OCI-LY1 (cell line): ENCODE measurements at regions not wholly inside any gene's neighbourhood (a gene's known extent, or its start where the extent isn't known, plus 50 kb on each side); places are given as distances from the start of the nearest gene placed in this dataset.

Source experiments
- H2AFZ ChIP-seq: fragments of 200-600 bp; sonication (generic), shearing (Covaris generic); 2 replicates; pipeline ENCODE4 v1.6.0; 2014; ENCODE audit warnings: antibody characterized with exemption, mild to moderate bottlenecking, low read length
- H3F3A ChIP-seq: fragments of 200-600 bp; sonication (generic), shearing (Covaris generic); 2 replicates; pipeline ENCODE4 v1.6.0; 2014; ENCODE audit warnings: mild to moderate bottlenecking, antibody characterized with exemption, low read length, moderate library complexity; ENCODE audit not compliant: insufficient read depth
- H3K27ac ChIP-seq: fragments of 200-600 bp; sonication (generic); 2 replicates; pipeline ENCODE4 v1.5.1; 2014; ENCODE audit warnings: low read length, mixed run types, mild to moderate bottlenecking, low read depth; ENCODE audit not compliant: poor library complexity, severe bottlenecking
- H3K27me3 ChIP-seq: fragments of 200-600 bp; sonication (generic); 2 replicates; pipeline ENCODE4 v1.6.0; 2014; ENCODE audit warnings: antibody characterized with exemption, mild to moderate bottlenecking, low read length, moderate library complexity; ENCODE audit not compliant: insufficient read depth
- H3K36me3 ChIP-seq: fragments of 200-600 bp; sonication (generic); 2 replicates; pipeline ENCODE4 v1.6.1; 2014; ENCODE audit warnings: mild to moderate bottlenecking, antibody characterized with exemption, low read length, moderate library complexity, mixed read lengths; ENCODE audit not compliant: insufficient read depth
- H3K4me1 ChIP-seq: fragments of 200-600 bp; sonication (generic); 2 replicates; pipeline ENCODE4 v1.5.1; 2014; ENCODE audit warnings: mild to moderate bottlenecking, low read length, moderate library complexity; ENCODE audit not compliant: insufficient read depth, severe bottlenecking
- H3K4me2 ChIP-seq: fragments of 200-600 bp; sonication (generic), shearing (Covaris generic); 2 replicates; pipeline ENCODE4 v1.6.1; 2014; ENCODE audit warnings: low read length
- H3K4me3 ChIP-seq: fragments of 200-600 bp; sonication (generic); 2 replicates; pipeline ENCODE4 v1.5.1; 2014; ENCODE audit warnings: low read length, low read depth, mild to moderate bottlenecking, mixed read lengths; ENCODE audit not compliant: poor library complexity, severe bottlenecking
- H3K79me2 ChIP-seq: fragments of 200-600 bp; shearing (Covaris generic); 2 replicates; pipeline ENCODE4 v1.6.1; 2016; ENCODE audit warnings: mixed run types, low read length, mixed read lengths; ENCODE audit not compliant: insufficient read depth
- H3K9ac ChIP-seq: fragments of 200-600 bp; sonication (generic), shearing (Covaris generic); 2 replicates; pipeline ENCODE4 v1.6.1; 2014; ENCODE audit warnings: mild to moderate bottlenecking, low read length, mixed read lengths
- H3K9me2 ChIP-seq: fragments of 200-600 bp; sonication (generic), shearing (Covaris generic); 2 replicates; pipeline ENCODE4 v1.6.1; 2014; ENCODE audit warnings: low read depth, mild to moderate bottlenecking, low read length, mixed read lengths
- H3K9me3 ChIP-seq: fragments of 200-600 bp; shearing (Covaris generic); 2 replicates; pipeline ENCODE4 v1.6.1; 2014; ENCODE audit warnings: low read length, mixed read lengths
- H4K20me1 ChIP-seq: fragments of 200-600 bp; sonication (generic), shearing (Covaris generic); 2 replicates; pipeline ENCODE4 v1.6.0; 2016; ENCODE audit warnings: mild to moderate bottlenecking, low read length; ENCODE audit not compliant: insufficient read depth
- CTCF ChIP-seq: fragments of 200-600 bp; sonication (generic), shearing (Covaris generic); IDR thresholded peaks from 2 replicates; pipeline ENCODE4 v1.5.1; 2017; ENCODE audit warnings: mild to moderate bottlenecking, antibody characterized with exemption, low read length, moderate library complexity, mixed read lengths
- EZH2 ChIP-seq: fragments of 200-600 bp; sonication (generic), shearing (Covaris generic); IDR thresholded peaks from 2 replicates; pipeline ENCODE4 v1.8.0; 2017; ENCODE audit warnings: borderline replicate concordance, mixed run types, mild to moderate bottlenecking, antibody characterized with exemption, low read length, moderate library complexity, mixed read lengths

GRCh38 chr5:159442206-159442850 lies 112.0 kb upstream of the IL12B start:
- H3F3A ChIP-seq, result no peaks in the 10 kb centered on the region
- no peaks in the 10 kb centered on the region for H3K27me3 ChIP-seq
- H3K4me3 ChIP-seq, result no peak overlapping the region
- no peaks in the 10 kb centered on the region for H3K9me2 ChIP-seq
- no peak overlapping the region for H3K4me2 ChIP-seq
- no peaks in the 10 kb centered on the region for H3K79me2 ChIP-seq
- H3K9me3 ChIP-seq, result no peaks in the 10 kb centered on the region
- no peaks in the 10 kb centered on the region for H4K20me1 ChIP-seq
- no peak overlapping the region for H3K27ac ChIP-seq
- no peak overlapping the region for H3K9ac ChIP-seq
- TF ChIP-seq EZH2 (no peak), CTCF (no peak)
- H2AFZ ChIP-seq, result no peak overlapping the region
- no peaks in the 10 kb centered on the region for H3K36me3 ChIP-seq
- H3K4me1 ChIP-seq, result no peaks in the 10 kb centered on the region

GRCh38 chr5:159444441-159445082 lies 114.3 kb upstream of the IL12B start:
- Histone ChIP-seq H3F3A (no peaks in the 10 kb centered on the region), H3K4me3 (no peak overlapping the region), H3K9me2 (no peaks in the 10 kb centered on the region), H3K4me1 (no peaks in the 10 kb centered on the region), H3K79me2 (no peaks in the 10 kb centered on the region), H3K4me2 (no peak overlapping the region), H3K9ac (no peak overlapping the region), H3K27ac (no peak overlapping the region), H3K36me3 (no peaks in the 10 kb centered on the region), H3K27me3 (no peaks in the 10 kb centered on the region), H3K9me3 (no peaks in the 10 kb centered on the region), H4K20me1 (no peaks in the 10 kb centered on the region), H2AFZ (no peak overlapping the region)
- no peak for TF ChIP-seq EZH2
- TF ChIP-seq CTCF, result peak; percentile 42; the same call in 1 of the 2 replicates

GRCh38 chr5:159447116-159447515 lies 116.8 kb upstream of the IL12B start:
- H3K9ac ChIP-seq, result no peak overlapping the region
- no peak overlapping the region for H3K27ac ChIP-seq
- no peaks in the 10 kb centered on the region for H3K36me3 ChIP-seq
- H3K9me2 ChIP-seq, result no peaks in the 10 kb centered on the region
- no peaks in the 10 kb centered on the region for H3K9me3 ChIP-seq
- H3K4me3 ChIP-seq, result no peak overlapping the region
- TF ChIP-seq CTCF (no peak), EZH2 (no peak)
- H3K4me2 ChIP-seq, result no peak overlapping the region
- H3F3A ChIP-seq, result no peaks in the 10 kb centered on the region
- no peak overlapping the region for H2AFZ ChIP-seq
- no peaks in the 10 kb centered on the region for H3K27me3 ChIP-seq
- H3K79me2 ChIP-seq, result no peaks in the 10 kb centered on the region
- no peaks in the 10 kb centered on the region for H4K20me1 ChIP-seq
- H3K4me1 ChIP-seq, result no peaks in the 10 kb centered on the region
